Thyroid gland (tissue), 4 donors: ENCODE measurements at regions not wholly inside any gene's neighbourhood (a gene's known extent, or its start where the extent isn't known, plus 50 kb on each side); places are given as distances from the start of the nearest gene placed in this dataset.

Experiments
- CTCF ChIP-seq, 6 experiments: fragments of 200-600 bp in 3 of 6; fragments of 450-650 bp in 3 of 6; sonication (generic) in 3 of 6; IDR thresholded peaks; one replicate each; pipeline ENCODE4 v1.5.1; 2016 to 2019; ENCODE audit warnings: antibody characterized with exemption in 6 of 6, mild to moderate bottlenecking in 2 of 6, inconsistent platforms in 1 of 6, moderate library complexity in 1 of 6
- POLR2A ChIP-seq, 2 donors: fragments of 450-650 bp; IDR thresholded peaks; one replicate each; pipeline ENCODE4 v1.6.1; 2017; ENCODE audit warnings: antibody characterized with exemption in 2 of 2, mild to moderate bottlenecking in 2 of 2, moderate library complexity in 1 of 2

GRCh38 chr3:115563984-115564383 lies 59.3 kb upstream of the GAP43 start:
- no peak for TF ChIP-seq CTCF (IDR thresholded peaks at IDR 0.05)
- TF ChIP-seq POLR2A (IDR thresholded peaks at IDR 0.05) = no peak
